ENCODE measurements at regions not wholly inside any gene's neighbourhood (a gene's known extent, or its start where the extent isn't known, plus 50 kb on each side); places are given as distances from the start of the nearest gene placed in this dataset.

GRCh38 chr13:37303606-37304005 lies 198.1 kb upstream of the CSNK1A1L start:
- intact Hi-C loops (cut with DNase I) = no loop called here
- DNase-seq = no peak

GRCh38 chr13:37302686-37303085 lies 197.2 kb upstream of the CSNK1A1L start:
- ATAC-seq (ENCODE audit: low FRiP score) = no peak
- H3K36me3 ChIP-seq (ENCODE audit: control insufficient read depth in 1 of 2, insufficient read depth in 2 of 2, low read length in 1 of 2) = no peaks in the 10 kb centered on the region

More at GRCh38 chr13:37303606-37304005, 198.1 kb upstream of the CSNK1A1L start:
- Histone ChIP-seq H3K36me3 (ENCODE audit: control insufficient read depth in 1 of 2, insufficient read depth in 2 of 2, low read length in 1 of 2) (no peaks in the 10 kb centered on the region), H3K4me1 (ENCODE audit: control insufficient read depth in 1 of 2, insufficient read depth in 2 of 2, low read length in 2 of 2) (no peaks in the 10 kb centered on the region), H3K27ac (ENCODE audit: low read depth in 1 of 2, low read length in 2 of 2) (no peak overlapping the region), H3K27me3 (ENCODE audit: control insufficient read depth in 1 of 2, insufficient read depth in 2 of 2, low read length in 1 of 2) (no peaks in the 10 kb centered on the region), H3K9me3 (ENCODE audit: control insufficient read depth, low read length) (peaks cover 1% of the 10 kb centered on the region), H3K4me3 (ENCODE audit: low read length in 2 of 2) (no peak overlapping the region)
- WGBS, 2 donors = 96 to 97% methylated on average over 2 of the region's 2 CpGs
- ATAC-seq (ENCODE audit: low FRiP score) = no peak

DNA sequence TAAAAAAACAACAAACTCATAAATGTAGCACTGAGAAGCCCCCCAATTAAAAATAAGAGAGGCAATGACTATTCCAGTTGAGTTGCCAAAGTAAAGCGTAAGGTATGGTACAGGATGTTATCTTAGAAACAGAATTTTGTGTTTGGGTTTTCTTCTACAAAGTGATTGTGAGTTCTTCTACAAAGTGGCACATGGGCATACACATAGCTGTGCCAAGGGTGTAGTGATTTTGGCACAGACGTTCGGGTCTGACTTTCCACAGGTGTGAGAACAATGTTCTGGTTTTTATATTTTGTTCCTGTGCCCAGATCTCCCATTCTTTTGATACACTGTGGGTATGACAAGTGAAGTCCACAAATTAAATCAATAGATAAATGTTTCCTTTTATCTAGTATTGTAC lies 190.1 kb upstream of the CSNK1A1L start:
- Histone ChIP-seq H3K4me3 (ENCODE audit: low read length in 2 of 2) (no peak overlapping the region), H3K27ac (ENCODE audit: low read depth in 1 of 2, low read length in 2 of 2) (no peak overlapping the region), H3K27me3 (ENCODE audit: control insufficient read depth in 1 of 2, insufficient read depth in 2 of 2, low read length in 1 of 2) (no peaks in the 10 kb centered on the region), H3K36me3 (ENCODE audit: control insufficient read depth in 1 of 2, insufficient read depth in 2 of 2, low read length in 1 of 2) (no peaks in the 10 kb centered on the region), H3K9me3 (ENCODE audit: control insufficient read depth, low read length) (peaks cover 1% of the 10 kb centered on the region), H3K4me1 (ENCODE audit: control insufficient read depth in 1 of 2, insufficient read depth in 2 of 2, low read length in 2 of 2) (no peaks in the 10 kb centered on the region)
- intact Hi-C loops (cut with DNase I) = no loop called here
- ATAC-seq (ENCODE audit: low FRiP score) (no peak), DNase-seq (no peak)
- WGBS, 2 donors = 30 to 40% methylated on average over 3 of the region's 3 CpGs

More at GRCh38 chr13:37302686-37303085, 197.2 kb upstream of the CSNK1A1L start:
- no peak overlapping the region for H3K27ac ChIP-seq (ENCODE audit: low read depth in 1 of 2, low read length in 2 of 2)
- WGBS, 2 donors = 33 to 61% methylated on average over 1 of the region's 1 CpG
- H3K27me3 ChIP-seq (ENCODE audit: control insufficient read depth in 1 of 2, insufficient read depth in 2 of 2, low read length in 1 of 2) = no peaks in the 10 kb centered on the region
- H3K4me1 ChIP-seq (ENCODE audit: control insufficient read depth in 1 of 2, insufficient read depth in 2 of 2, low read length in 2 of 2) = no peaks in the 10 kb centered on the region
- no peak overlapping the region for H3K4me3 ChIP-seq (ENCODE audit: low read length in 2 of 2)
- DNase-seq = no peak
- intact Hi-C loops (cut with DNase I) = no loop called here
- H3K9me3 ChIP-seq (ENCODE audit: control insufficient read depth, low read length) = peaks cover 1% of the 10 kb centered on the region

DNA sequence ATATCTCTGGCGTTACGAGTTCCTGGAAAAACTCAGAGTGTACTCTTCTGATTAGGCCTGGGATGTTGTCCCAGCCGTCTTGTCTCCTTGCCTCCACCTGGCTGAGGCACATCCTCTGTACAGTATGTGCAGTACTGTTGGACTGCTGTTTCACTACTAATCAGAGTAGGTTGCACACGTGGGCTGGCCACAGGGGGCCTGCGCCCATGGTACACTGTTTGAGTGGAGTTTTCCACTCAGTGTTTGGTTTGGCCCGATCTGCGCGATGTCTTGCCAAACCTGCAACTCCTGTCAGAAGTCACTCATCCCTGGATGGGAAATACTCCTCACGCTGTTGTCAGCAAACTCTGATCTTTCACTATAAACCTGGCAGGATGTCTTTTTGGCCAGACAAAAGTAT lies 189.6 kb upstream of the CSNK1A1L start:
- ATAC-seq (ENCODE audit: low FRiP score) = no peak
- Histone ChIP-seq H3K27me3 (ENCODE audit: control insufficient read depth in 1 of 2, insufficient read depth in 2 of 2, low read length in 1 of 2) (no peaks in the 10 kb centered on the region), H3K9me3 (ENCODE audit: control insufficient read depth, low read length) (peaks cover 1% of the 10 kb centered on the region), H3K4me3 (ENCODE audit: low read length in 2 of 2) (no peak overlapping the region), H3K27ac (ENCODE audit: low read depth in 1 of 2, low read length in 2 of 2) (no peak overlapping the region), H3K36me3 (ENCODE audit: control insufficient read depth in 1 of 2, insufficient read depth in 2 of 2, low read length in 1 of 2) (no peaks in the 10 kb centered on the region), H3K4me1 (ENCODE audit: control insufficient read depth in 1 of 2, insufficient read depth in 2 of 2, low read length in 2 of 2) (no peaks in the 10 kb centered on the region)
- intact Hi-C loops (cut with DNase I) = no loop called here
- DNase-seq = peak in 1 of 2 donors; percentile 72
- 51 to 70% methylated on average over 9 of the region's 9 CpGs for WGBS, 2 donors

GRCh38 chr13:37294472-37294871 lies 189.0 kb upstream of the CSNK1A1L start:
- H3K4me1 ChIP-seq (ENCODE audit: control insufficient read depth in 1 of 2, insufficient read depth in 2 of 2, low read length in 2 of 2) = no peaks in the 10 kb centered on the region
- ATAC-seq (ENCODE audit: low FRiP score) (no peak), DNase-seq (no peak)
- H3K27ac ChIP-seq (ENCODE audit: low read depth in 1 of 2, low read length in 2 of 2) = no peak overlapping the region
- H3K36me3 ChIP-seq (ENCODE audit: control insufficient read depth in 1 of 2, insufficient read depth in 2 of 2, low read length in 1 of 2) = no peaks in the 10 kb centered on the region
- H3K9me3 ChIP-seq (ENCODE audit: control insufficient read depth, low read length) = peaks cover 1% of the 10 kb centered on the region
- intact Hi-C loops (cut with DNase I) = no loop called here
- H3K4me3 ChIP-seq (ENCODE audit: low read length in 2 of 2) = no peak overlapping the region
- H3K27me3 ChIP-seq (ENCODE audit: control insufficient read depth in 1 of 2, insufficient read depth in 2 of 2, low read length in 1 of 2) = no peaks in the 10 kb centered on the region
- WGBS, 2 donors = 95 to 97% methylated on average over 6 of the region's 6 CpGs

DNA sequence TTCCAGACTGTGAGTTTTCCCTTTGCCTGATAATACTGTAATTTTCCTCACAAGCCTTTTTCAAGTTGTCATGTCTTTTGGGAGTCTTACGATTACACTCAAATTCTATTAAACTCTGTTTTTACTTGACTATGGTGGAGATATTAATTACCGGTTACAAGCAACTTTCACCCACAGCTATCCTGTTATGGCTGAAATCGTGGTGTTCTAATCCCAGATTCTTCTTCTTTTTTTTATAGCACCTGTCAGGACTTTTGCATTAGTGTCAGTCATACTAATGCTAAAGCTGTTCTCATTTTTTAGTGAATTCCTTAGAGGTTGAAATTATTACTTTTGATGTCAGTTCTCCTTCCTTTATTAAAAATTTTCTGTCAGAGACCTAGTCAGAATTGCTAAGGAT lies 187.8 kb upstream of the CSNK1A1L start:
- Histone ChIP-seq H3K4me1 (ENCODE audit: control insufficient read depth in 1 of 2, insufficient read depth in 2 of 2, low read length in 2 of 2) (no peaks in the 10 kb centered on the region), H3K27me3 (ENCODE audit: control insufficient read depth in 1 of 2, insufficient read depth in 2 of 2, low read length in 1 of 2) (no peaks in the 10 kb centered on the region), H3K27ac (ENCODE audit: low read depth in 1 of 2, low read length in 2 of 2) (no peak overlapping the region), H3K4me3 (ENCODE audit: low read length in 2 of 2) (no peak overlapping the region), H3K36me3 (ENCODE audit: control insufficient read depth in 1 of 2, insufficient read depth in 2 of 2, low read length in 1 of 2) (no peaks in the 10 kb centered on the region), H3K9me3 (ENCODE audit: control insufficient read depth, low read length) (no peaks in the 10 kb centered on the region)
- ATAC-seq (ENCODE audit: low FRiP score) (no peak), DNase-seq (no peak)
- intact Hi-C loops (cut with DNase I) = no loop called here
- 92% methylated on average over 3 of the region's 3 CpGs for WGBS, 2 donors

DNA sequence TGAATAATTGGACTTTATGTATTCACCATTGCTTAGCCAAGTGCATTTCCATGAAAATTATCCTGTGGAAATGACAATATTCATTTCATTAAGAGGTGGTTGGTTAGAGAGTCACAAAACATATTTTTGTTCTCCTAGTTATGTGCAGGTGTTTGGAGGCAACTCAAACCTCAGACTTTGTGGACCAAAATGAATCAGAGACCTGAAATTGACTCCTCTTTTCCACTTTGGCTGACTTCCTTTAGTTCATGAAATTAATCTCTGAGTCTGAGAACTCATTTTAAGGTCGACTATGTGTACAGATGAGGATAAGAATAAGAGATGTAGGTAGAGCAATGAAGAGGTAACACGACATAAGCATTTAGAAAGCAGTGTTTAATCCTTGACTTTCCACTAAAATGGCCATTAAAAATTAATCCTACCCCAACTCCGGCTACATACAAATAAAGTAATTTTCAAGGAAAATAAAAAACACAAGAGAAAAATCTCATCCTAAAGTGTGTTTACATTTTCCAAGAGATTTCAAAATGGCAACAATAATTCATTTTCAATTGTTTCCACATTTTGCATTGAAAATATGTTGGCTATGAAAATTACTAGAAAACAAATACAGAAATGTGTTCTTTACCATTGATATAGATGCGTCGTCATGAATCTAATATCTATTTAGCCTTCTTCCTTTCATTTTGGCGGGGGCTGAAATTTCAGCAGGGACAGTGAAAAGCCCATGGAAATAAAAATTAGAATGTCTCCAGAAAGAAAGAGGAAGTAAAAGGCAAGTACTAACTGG lies 185.4 kb upstream of the CSNK1A1L start:
- H3K4me1 ChIP-seq (ENCODE audit: control insufficient read depth in 1 of 2, insufficient read depth in 2 of 2, low read length in 2 of 2) = no peaks in the 10 kb centered on the region
- no peak overlapping the region for H3K4me3 ChIP-seq (ENCODE audit: low read length in 2 of 2)
- no peaks in the 10 kb centered on the region for H3K9me3 ChIP-seq (ENCODE audit: control insufficient read depth, low read length)
- 94 to 95% methylated on average over 6 of the region's 6 CpGs for WGBS, 2 donors
- DNase-seq (no peak), ATAC-seq (ENCODE audit: low FRiP score) (no peak)
- no peaks in the 10 kb centered on the region for H3K36me3 ChIP-seq (ENCODE audit: control insufficient read depth in 1 of 2, insufficient read depth in 2 of 2, low read length in 1 of 2)
- intact Hi-C loops (cut with DNase I) = no loop called here
- H3K27me3 ChIP-seq (ENCODE audit: control insufficient read depth in 1 of 2, insufficient read depth in 2 of 2, low read length in 1 of 2) = no peaks in the 10 kb centered on the region
- H3K27ac ChIP-seq (ENCODE audit: low read depth in 1 of 2, low read length in 2 of 2) = no peak overlapping the region

- ATAC-seq (ENCODE audit: low FRiP score) = no peak
- Histone ChIP-seq H3K9me3 (ENCODE audit: control insufficient read depth, low read length) (no peaks in the 10 kb centered on the region), H3K4me3 (ENCODE audit: low read length in 2 of 2) (no peak overlapping the region), H3K27ac (ENCODE audit: low read depth in 1 of 2, low read length in 2 of 2) (no peak overlapping the region), H3K4me1 (ENCODE audit: control insufficient read depth in 1 of 2, insufficient read depth in 2 of 2, low read length in 2 of 2) (no peaks in the 10 kb centered on the region), H3K36me3 (ENCODE audit: control insufficient read depth in 1 of 2, insufficient read depth in 2 of 2, low read length in 1 of 2) (no peaks in the 10 kb centered on the region), H3K27me3 (ENCODE audit: control insufficient read depth in 1 of 2, insufficient read depth in 2 of 2, low read length in 1 of 2) (no peaks in the 10 kb centered on the region)
- intact Hi-C loops (cut with DNase I) = no loop called here
- no peak for DNase-seq
- WGBS, 2 donors = 69 to 77% methylated on average over 6 of the region's 6 CpGs
Measured at GRCh38 chr13:37289212-37289935, 183.9 kb upstream of the CSNK1A1L start.

All from aorta (tissue), 5 donors.